Esophagus muscularis mucosa (tissue), 3 donors: ENCODE measurements at regions not wholly inside any gene's neighbourhood (a gene's known extent, or its start where the extent isn't known, plus 50 kb on each side); places are given as distances from the start of the nearest gene placed in this dataset.

Source experiments
- CTCF ChIP-seq, 3 experiments: fragments of 200-600 bp in 2 of 3; fragments of 450-650 bp in 1 of 3; sonication (generic) in 2 of 3; IDR thresholded peaks; one replicate each; pipeline ENCODE4 v1.5.1; 2017 to 2019; ENCODE audit warnings: antibody characterized with exemption in 3 of 3, mild to moderate bottlenecking in 2 of 3, moderate library complexity in 1 of 3
- POLR2A ChIP-seq: fragments of 450-650 bp; IDR thresholded peaks from one replicate; pipeline ENCODE4 v1.6.1; 2017; ENCODE audit warnings: antibody characterized with exemption, moderate library complexity, mild to moderate bottlenecking, low read depth
- POLR2AphosphoS5 ChIP-seq, 2 donors: sonication (generic); formaldehyde crosslinking; IDR thresholded peaks; one replicate each; pipeline ENCODE4 v1.6.1; 2017; ENCODE audit warnings: antibody characterized with exemption in 2 of 2

GRCh38 chr4:58600290-58600689 is 1490.1 kb upstream of the IGFBP7 start:
- TF ChIP-seq CTCF (IDR thresholded peaks at IDR 0.05) (no peak), POLR2A (no peak), POLR2AphosphoS5 (IDR thresholded peaks at IDR 0.05) (no peak)
